HUES48 (cell line): ENCODE measurements at regions not wholly inside any gene's neighbourhood (a gene's known extent, or its start where the extent isn't known, plus 50 kb on each side); places are given as distances from the start of the nearest gene placed in this dataset.

Source experiments
- H3K27ac ChIP-seq: one replicate; pipeline ENCODE4 v1.7.0; 2013; ENCODE audit warnings: low read depth, low read length, inconsistent platforms
- H3K27me3 ChIP-seq: 2 replicates; pipeline ENCODE4 v1.6.1; 2013; ENCODE audit warnings: mild to moderate bottlenecking, low read length; ENCODE audit not compliant: control insufficient read depth, insufficient read depth
- H3K36me3 ChIP-seq: 2 replicates; pipeline ENCODE4 v1.6.1; 2013; ENCODE audit warnings: low read length; ENCODE audit not compliant: control insufficient read depth, insufficient read depth
- H3K4me1 ChIP-seq: 2 replicates; pipeline ENCODE4 v1.6.1; 2013; ENCODE audit warnings: mild to moderate bottlenecking, low read length; ENCODE audit not compliant: control insufficient read depth, insufficient read depth
- H3K4me3 ChIP-seq: 2 replicates; pipeline ENCODE4 v1.5.1; 2013; ENCODE audit warnings: mild to moderate bottlenecking, low read depth, low read length
- H3K9ac ChIP-seq: 2 replicates; pipeline ENCODE4 v1.6.1; 2013; ENCODE audit warnings: mild to moderate bottlenecking, low read depth, low read length, moderate library complexity
- H3K9me3 ChIP-seq: 2 replicates; pipeline ENCODE4 v1.6.1; 2013; ENCODE audit warnings: low read length; ENCODE audit not compliant: control insufficient read depth, insufficient read depth

DNA sequence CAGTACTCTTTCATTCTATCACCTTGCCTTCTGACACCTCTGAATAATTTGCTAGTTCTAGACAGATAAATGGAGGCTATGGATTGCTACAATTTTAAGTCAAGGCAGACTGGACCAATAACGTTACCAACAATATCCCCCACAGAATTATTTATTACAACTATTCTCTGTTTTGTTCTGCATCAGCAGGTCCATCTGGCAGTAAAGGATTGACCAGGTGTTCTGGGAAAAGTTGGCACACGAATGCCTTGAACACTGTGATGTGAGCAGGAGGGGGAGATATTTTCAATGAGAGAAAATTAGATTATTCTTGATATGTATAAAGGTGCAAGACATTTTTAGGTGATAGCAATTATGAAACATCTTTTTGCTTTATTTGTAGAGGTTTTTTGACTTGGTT, 718.8 kb upstream of the TMPRSS15 start:
- no peak overlapping the region for H3K9ac ChIP-seq
- H3K36me3 ChIP-seq, result no peaks in the 10 kb centered on the region

DNA sequence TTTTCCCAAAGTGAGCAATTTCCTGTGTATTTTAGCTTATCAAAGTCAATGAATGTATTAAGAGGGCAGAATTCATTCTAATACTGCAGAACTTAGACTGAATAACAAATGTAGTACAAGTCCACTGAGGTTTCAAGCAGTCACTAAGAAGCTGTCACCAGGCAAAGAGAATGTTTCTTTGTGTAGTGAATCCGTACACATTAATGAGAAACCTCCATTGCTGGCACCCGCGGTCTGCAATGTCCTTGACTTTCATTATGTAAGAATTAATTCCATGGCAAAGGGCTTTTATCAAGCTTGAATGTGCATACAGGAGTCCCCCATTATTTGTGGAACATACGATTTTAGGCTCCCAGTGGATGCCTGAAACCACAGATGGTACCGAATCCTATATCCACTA, 719.5 kb upstream of the TMPRSS15 start:
- H3K27ac ChIP-seq, result no peak overlapping the region
- no peaks in the 10 kb centered on the region for H3K27me3 ChIP-seq

More for the DNA sequence above, 718.8 kb upstream of the TMPRSS15 start:
- Histone ChIP-seq H3K27me3 (no peaks in the 10 kb centered on the region), H3K4me3 (no peak overlapping the region), H3K9me3 (peaks cover 7% of the 10 kb centered on the region; the same call in 1 of the 2 replicates), H3K27ac (no peak overlapping the region), H3K4me1 (peaks cover 32% of the 10 kb centered on the region)

DNA sequence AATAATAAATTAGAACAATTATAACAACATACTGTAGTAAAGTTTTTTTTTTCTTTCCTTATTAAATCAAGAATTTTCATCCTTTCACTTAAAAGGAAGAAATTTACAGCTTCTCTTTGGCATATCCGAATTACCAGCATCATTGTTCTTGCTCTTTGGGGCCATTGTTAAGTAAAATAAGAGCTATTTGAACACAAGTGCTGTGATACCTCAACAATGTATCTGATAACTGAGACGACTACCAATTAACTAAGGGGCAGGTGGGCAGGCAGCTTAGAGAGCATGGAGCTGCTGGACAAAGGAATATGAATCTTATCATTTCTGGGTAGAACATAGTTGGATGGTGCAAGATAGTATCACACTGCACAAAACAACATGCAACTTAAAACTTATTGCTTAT, 719.9 kb upstream of the TMPRSS15 start:
- Histone ChIP-seq H3K27me3 (no peaks in the 10 kb centered on the region), H3K27ac (no peak overlapping the region), H3K36me3 (no peaks in the 10 kb centered on the region), H3K9me3 (peaks cover 7% of the 10 kb centered on the region; the same call in 1 of the 2 replicates), H3K9ac (no peak overlapping the region), H3K4me1 (peaks cover 32% of the 10 kb centered on the region), H3K4me3 (no peak overlapping the region)

More for the DNA sequence above, 719.5 kb upstream of the TMPRSS15 start:
- no peak overlapping the region for H3K4me3 ChIP-seq
- no peaks in the 10 kb centered on the region for H3K36me3 ChIP-seq
- H3K4me1 ChIP-seq, result peaks cover 32% of the 10 kb centered on the region
- H3K9me3 ChIP-seq, result peaks cover 7% of the 10 kb centered on the region; the same call in 1 of the 2 replicates
- H3K9ac ChIP-seq, result no peak overlapping the region

DNA sequence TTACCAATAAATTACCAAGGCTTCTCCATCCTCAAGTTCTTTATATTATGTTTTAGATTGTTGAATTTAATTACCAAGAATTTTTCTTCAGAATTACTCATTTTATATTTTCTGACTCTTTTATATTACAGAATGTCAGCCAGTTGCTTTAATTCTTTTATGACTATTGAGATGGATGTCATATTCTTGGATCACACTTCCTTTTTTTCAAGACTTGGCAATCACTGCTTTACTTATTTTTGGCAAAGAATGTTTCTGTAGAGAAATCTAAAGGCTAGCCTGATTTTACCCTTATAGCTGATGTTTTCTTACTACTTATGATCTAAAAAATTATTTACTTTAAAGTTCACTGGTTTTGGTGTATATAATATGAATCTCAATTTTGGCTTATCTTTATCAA, 721.1 kb upstream of the TMPRSS15 start:
- Histone ChIP-seq H3K4me3 (no peak overlapping the region), H3K9ac (no peak overlapping the region), H3K9me3 (peaks cover 2% of the 10 kb centered on the region; the same call in 1 of the 2 replicates), H3K27ac (no peak overlapping the region), H3K4me1 (peaks cover 28% of the 10 kb centered on the region), H3K27me3 (no peaks in the 10 kb centered on the region), H3K36me3 (no peaks in the 10 kb centered on the region)

GRCh38 chr21:19130379-19131028, 726.9 kb upstream of the TMPRSS15 start:
- Histone ChIP-seq H3K9me3 (peaks cover 12% of the 10 kb centered on the region), H3K9ac (no peak overlapping the region), H3K27me3 (no peaks in the 10 kb centered on the region), H3K4me3 (no peak overlapping the region), H3K4me1 (no peaks in the 10 kb centered on the region), H3K36me3 (no peaks in the 10 kb centered on the region), H3K27ac (no peak overlapping the region)

DNA sequence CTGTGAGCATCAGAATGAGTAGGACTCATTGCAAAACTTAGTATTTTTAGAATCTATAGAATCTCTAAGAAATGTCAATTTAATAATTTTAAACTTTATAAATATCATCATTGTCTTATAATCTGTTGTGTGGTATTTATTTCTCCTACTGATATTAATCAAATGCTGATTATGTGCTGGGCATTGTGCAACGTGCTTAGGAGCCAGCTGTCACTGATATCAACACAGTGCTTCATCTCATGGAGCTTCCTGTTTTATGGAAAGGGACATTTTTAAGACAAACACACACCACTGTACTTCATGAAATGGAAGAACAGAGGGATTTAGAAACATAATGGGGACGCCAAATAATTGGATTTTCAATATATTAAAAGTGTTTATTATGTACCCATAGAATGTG, 737.9 kb upstream of the TMPRSS15 start:
- H3K36me3 ChIP-seq, result no peaks in the 10 kb centered on the region
- H3K9me3 ChIP-seq, result no peaks in the 10 kb centered on the region
- no peak overlapping the region for H3K27ac ChIP-seq
- H3K4me1 ChIP-seq, result no peaks in the 10 kb centered on the region
- no peak overlapping the region for H3K4me3 ChIP-seq
- no peak overlapping the region for H3K9ac ChIP-seq
- H3K27me3 ChIP-seq, result no peaks in the 10 kb centered on the region

DNA sequence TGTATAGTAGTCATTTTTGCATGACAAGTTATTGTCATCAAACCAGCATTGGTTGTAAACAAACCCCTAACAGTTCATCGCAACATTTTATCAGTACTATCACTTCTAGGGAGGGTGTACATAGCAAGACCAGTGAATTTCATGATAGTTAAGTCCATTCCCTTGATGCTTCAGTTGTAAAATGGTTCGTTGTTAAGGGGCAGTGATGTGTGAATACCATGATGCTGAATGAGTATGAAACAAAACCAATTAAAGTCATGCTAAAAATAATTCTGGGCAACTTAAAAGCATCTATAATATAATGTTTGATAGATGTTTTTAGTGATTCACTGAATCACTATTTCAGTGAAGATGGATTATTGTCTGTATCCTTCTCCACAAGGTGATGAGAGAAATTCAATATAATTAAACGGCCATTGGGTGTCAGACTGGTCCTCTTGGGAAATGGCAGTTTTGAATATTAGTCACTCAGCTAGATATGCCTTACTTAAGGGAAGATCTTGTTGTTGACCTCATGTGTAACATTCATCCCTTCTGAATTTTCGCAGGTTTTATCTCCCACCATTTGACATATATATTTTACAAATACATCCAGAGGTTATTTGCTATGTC, 742.2 kb upstream of the TMPRSS15 start:
- H3K36me3 ChIP-seq, result no peaks in the 10 kb centered on the region
- H3K4me1 ChIP-seq, result no peaks in the 10 kb centered on the region
- no peaks in the 10 kb centered on the region for H3K27me3 ChIP-seq
- no peak overlapping the region for H3K27ac ChIP-seq
- H3K9ac ChIP-seq, result no peak overlapping the region
- H3K4me3 ChIP-seq, result no peak overlapping the region
- no peaks in the 10 kb centered on the region for H3K9me3 ChIP-seq

DNA sequence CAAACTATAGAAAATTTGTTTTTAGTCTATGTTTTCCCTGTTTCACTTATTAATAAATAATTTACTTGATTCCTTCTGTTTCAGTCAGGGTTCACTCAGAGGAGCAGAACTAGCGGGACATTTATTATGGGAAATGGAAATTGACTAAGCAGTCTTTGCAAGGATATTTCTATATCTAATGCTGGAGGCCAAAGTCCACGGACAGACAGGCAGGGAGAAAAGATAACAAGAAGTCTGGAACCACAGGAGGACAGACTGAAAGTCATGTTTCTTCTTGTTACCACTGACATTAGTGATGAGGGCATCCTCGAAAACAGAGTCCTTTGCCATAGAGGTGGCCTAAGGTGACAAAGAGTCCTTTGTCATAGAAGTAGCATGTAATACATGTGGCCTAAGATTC, 744.5 kb upstream of the TMPRSS15 start:
- H3K27me3 ChIP-seq, result no peaks in the 10 kb centered on the region
- H3K9ac ChIP-seq, result no peak overlapping the region
- H3K9me3 ChIP-seq, result no peaks in the 10 kb centered on the region

GRCh38 chr21:19171585-19171984, 768.0 kb upstream of the TMPRSS15 start:
- Histone ChIP-seq H3K4me3 (no peak overlapping the region), H3K27me3 (no peaks in the 10 kb centered on the region), H3K36me3 (no peaks in the 10 kb centered on the region), H3K27ac (no peak overlapping the region), H3K9me3 (no peaks in the 10 kb centered on the region), H3K9ac (no peak overlapping the region), H3K4me1 (peaks cover under 1% of the 10 kb centered on the region; the same call in 1 of the 2 replicates)

More for the DNA sequence above, 744.5 kb upstream of the TMPRSS15 start:
- Histone ChIP-seq H3K27ac (no peak overlapping the region), H3K4me1 (no peaks in the 10 kb centered on the region), H3K36me3 (no peaks in the 10 kb centered on the region), H3K4me3 (no peak overlapping the region)

- peaks cover 4% of the 10 kb centered on the region; the same call in 1 of the 2 replicates for H3K4me1 ChIP-seq
- H3K36me3 ChIP-seq, result no peaks in the 10 kb centered on the region
- H3K4me3 ChIP-seq, result no peak overlapping the region
- no peak overlapping the region for H3K27ac ChIP-seq
- H3K9ac ChIP-seq, result no peak overlapping the region
- H3K27me3 ChIP-seq, result no peaks in the 10 kb centered on the region
- no peaks in the 10 kb centered on the region for H3K9me3 ChIP-seq
Observed at GRCh38 chr21:19181604-19182140, 778.1 kb upstream of the TMPRSS15 start.

GRCh38 chr21:19197950-19198349, 794.4 kb upstream of the TMPRSS15 start:
- Histone ChIP-seq H3K9me3 (0 out of 2 replicates have a peak, but pooled peaks cover 3% of the 10 kb centered on the region), H3K36me3 (no peaks in the 10 kb centered on the region), H3K9ac (no peak overlapping the region), H3K4me3 (no peak overlapping the region), H3K4me1 (peaks cover 15% of the 10 kb centered on the region), H3K27ac (no peak overlapping the region), H3K27me3 (no peaks in the 10 kb centered on the region)
